Panc1 (cell line): ENCODE measurements at regions not wholly inside any gene's neighbourhood (a gene's known extent, or its start where the extent isn't known, plus 50 kb on each side); places are given as distances from the start of the nearest gene placed in this dataset.

Experiments used
- SIN3A ChIP-seq: IDR thresholded peaks from 2 replicates; pipeline ENCODE4 v1.6.1; 2012; ENCODE audit warnings: low read depth, mild to moderate bottlenecking, low read length, moderate library complexity, borderline replicate concordance; ENCODE audit not compliant: insufficient read depth
- TF ChIP-seq, protein P1 (sequence below): fragments of 450-650 bp; IDR thresholded peaks from 2 replicates; pipeline ENCODE4 v1.5.1; 2017; ENCODE audit warnings: mild to moderate bottlenecking

DNA sequence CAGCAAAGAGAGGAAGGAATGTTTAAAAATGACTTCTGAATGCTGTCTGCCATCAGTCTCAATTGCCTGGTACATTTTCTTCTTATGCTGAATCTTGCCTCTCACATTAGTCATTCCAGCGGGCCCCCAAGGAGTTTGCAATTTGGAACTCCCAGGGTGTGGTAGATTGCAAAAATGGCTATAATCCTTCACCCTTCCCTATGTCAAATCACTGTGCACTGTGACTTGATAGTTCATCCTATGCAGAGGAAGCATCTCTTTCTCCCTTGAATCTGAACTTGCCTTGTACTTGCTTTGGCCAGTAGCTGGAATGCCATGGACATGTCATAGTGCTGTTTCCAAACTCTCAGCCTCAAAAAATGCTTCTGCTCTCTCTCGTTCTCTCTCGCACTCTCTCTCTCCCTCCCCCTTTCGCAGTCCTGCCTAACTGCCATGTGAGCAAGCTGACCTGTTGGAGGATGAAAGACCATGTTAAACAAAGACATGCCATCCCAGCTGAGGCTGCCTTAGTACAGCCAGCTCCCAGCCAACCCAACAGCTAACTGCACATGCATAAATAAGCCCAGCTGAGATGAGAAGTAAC is 284.0 kb upstream of the TLE4 start:
- TF ChIP-seq, protein P1, sequence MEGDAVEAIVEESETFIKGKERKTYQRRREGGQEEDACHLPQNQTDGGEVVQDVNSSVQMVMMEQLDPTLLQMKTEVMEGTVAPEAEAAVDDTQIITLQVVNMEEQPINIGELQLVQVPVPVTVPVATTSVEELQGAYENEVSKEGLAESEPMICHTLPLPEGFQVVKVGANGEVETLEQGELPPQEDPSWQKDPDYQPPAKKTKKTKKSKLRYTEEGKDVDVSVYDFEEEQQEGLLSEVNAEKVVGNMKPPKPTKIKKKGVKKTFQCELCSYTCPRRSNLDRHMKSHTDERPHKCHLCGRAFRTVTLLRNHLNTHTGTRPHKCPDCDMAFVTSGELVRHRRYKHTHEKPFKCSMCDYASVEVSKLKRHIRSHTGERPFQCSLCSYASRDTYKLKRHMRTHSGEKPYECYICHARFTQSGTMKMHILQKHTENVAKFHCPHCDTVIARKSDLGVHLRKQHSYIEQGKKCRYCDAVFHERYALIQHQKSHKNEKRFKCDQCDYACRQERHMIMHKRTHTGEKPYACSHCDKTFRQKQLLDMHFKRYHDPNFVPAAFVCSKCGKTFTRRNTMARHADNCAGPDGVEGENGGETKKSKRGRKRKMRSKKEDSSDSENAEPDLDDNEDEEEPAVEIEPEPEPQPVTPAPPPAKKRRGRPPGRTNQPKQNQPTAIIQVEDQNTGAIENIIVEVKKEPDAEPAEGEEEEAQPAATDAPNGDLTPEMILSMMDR, result no peak
- no peak for TF ChIP-seq SIN3A
